Heart left ventricle (tissue), 13 donors: ENCODE measurements at regions not wholly inside any gene's neighbourhood (a gene's known extent, or its start where the extent isn't known, plus 50 kb on each side); places are given as distances from the start of the nearest gene placed in this dataset.
"Not testable (repeated sequence)": the region's sequence is repeated elsewhere in the genome, so short reads cannot be mapped to it uniquely, and the experiment has no call there.

ENCODE experiments used
- CTCF ChIP-seq, 12 donors: fragments of 200-600 bp; sonication (generic) in 4 of 12; IDR thresholded peaks; one replicate each; pipeline versions ENCODE4 v1.5.0 to v1.8.0; 2018 to 2022; ENCODE audit warnings: antibody characterized with exemption in 12 of 12, mild to moderate bottlenecking in 5 of 12
- POLR2A ChIP-seq, 2 donors: fragments of 450-650 bp; IDR thresholded peaks; one replicate each; pipeline ENCODE4 v1.6.1; 2017; ENCODE audit warnings: antibody characterized with exemption in 2 of 2, mild to moderate bottlenecking in 2 of 2, moderate library complexity in 2 of 2
- donor health status: ischemic (EF 13 %, LVEDD 7.1; RV severe dilation, severe dysfunction).
- donor health status: DM: no; HTN: yes; CAD: no.
- donor health status: DM: no; HTN: no; CAD: no.
- donor health status: ischemic (EF 25% LVEDD 6.9; RV normal size, moderate dysfunction).
- donor health status: ischemic (EF 25% LVEDD 5.7; RV mildly dilated, moderate dysfunction).
- donor health status: ischemic (EF 35%, LVEDD 5.7; RV mildly dilated, moderate dysfunction).
- donor health status: nonischemic (EF 11% LVEDD 7.7; RV severe dilation, severe dysfunction).
- donor health status: DM: yes; HTN: yes; CAD: no.
- donor health status: PGD.
- donor health status: ischemic (EF 29% LVEDD 5.4; RV normal size, mild dysfunction).
- donor health status: nonischemic (EF 23%, LVEDD 6.1; RV moderate dilation, normal function).

- not testable (repeated sequence) for TF ChIP-seq CTCF, POLR2A (IDR thresholded peaks at IDR 0.05)
These were observed 422.5 kb downstream of the HS3ST3B1 start for GRCh38 chr17:14723349-14723748.
